Hepatocyte (in vitro differentiated cells): ENCODE measurements at regions not wholly inside any gene's neighbourhood (a gene's known extent, or its start where the extent isn't known, plus 50 kb on each side); places are given as distances from the start of the nearest gene placed in this dataset.

Experiments used
- EZH2 ChIP-seq: fragments of 200-600 bp; sonication (generic); IDR thresholded peaks from 2 replicates; pipeline ENCODE4 v1.6.1; 2016; ENCODE audit warnings: antibody characterized with exemption, mild to moderate bottlenecking, borderline replicate concordance
- EZH2phosphoT487 ChIP-seq: fragments of 200-600 bp; sonication (generic); IDR thresholded peaks from one replicate; pipeline ENCODE4 v1.6.1; 2018; ENCODE audit warnings: antibody characterized with exemption, mild to moderate bottlenecking, low read depth, moderate library complexity; ENCODE audit not compliant: unreplicated experiment, severe bottlenecking
- TF ChIP-seq, protein P1 (sequence below): fragments of 200-600 bp; sonication (generic); IDR thresholded peaks from 2 replicates; pipeline ENCODE4 v1.5.1; 2016; ENCODE audit warnings: antibody characterized with exemption, mild to moderate bottlenecking; ENCODE audit not compliant: poor library complexity

DNA sequence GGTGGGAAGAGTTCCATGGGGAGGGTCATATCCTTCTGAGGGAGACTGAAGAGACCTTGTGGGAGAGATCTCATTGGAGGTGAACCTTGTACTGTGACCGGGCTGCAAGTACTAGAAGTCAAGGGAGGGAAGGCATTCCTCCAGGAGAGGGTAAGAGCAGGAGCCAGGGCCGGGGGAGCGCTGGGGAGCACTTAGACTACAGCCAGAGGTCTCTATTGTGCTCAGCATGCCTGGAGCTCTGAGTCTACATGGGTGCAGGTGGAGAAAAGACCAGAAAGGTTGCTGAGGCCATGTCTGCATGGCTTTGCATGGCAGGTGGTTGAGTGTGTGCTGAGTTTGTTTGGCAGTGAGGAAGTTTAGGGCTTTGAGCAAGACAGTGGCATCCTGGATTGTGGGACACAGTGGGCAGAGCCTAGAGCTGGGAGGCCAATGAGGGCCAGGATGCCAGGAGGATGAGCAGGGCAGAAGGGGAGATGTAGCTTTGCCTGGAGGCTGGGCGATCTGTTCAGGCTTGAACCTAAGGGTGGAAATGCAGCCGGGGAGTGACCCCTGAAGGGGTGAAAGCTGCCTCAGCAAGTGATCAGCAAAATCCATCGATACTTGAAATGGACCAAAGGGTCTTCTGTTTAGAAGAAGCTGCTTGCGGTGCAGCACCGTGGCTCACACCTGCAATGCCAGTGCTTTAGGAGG lies 317.4 kb upstream of the TNRC6C start:
- TF ChIP-seq, protein P1, sequence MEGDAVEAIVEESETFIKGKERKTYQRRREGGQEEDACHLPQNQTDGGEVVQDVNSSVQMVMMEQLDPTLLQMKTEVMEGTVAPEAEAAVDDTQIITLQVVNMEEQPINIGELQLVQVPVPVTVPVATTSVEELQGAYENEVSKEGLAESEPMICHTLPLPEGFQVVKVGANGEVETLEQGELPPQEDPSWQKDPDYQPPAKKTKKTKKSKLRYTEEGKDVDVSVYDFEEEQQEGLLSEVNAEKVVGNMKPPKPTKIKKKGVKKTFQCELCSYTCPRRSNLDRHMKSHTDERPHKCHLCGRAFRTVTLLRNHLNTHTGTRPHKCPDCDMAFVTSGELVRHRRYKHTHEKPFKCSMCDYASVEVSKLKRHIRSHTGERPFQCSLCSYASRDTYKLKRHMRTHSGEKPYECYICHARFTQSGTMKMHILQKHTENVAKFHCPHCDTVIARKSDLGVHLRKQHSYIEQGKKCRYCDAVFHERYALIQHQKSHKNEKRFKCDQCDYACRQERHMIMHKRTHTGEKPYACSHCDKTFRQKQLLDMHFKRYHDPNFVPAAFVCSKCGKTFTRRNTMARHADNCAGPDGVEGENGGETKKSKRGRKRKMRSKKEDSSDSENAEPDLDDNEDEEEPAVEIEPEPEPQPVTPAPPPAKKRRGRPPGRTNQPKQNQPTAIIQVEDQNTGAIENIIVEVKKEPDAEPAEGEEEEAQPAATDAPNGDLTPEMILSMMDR = no peak
- TF ChIP-seq EZH2 (no peak), EZH2phosphoT487 (no peak)
